ENCODE measurements at regions not wholly inside any gene's neighbourhood (a gene's known extent, or its start where the extent isn't known, plus 50 kb on each side); places are given as distances from the start of the nearest gene placed in this dataset.

DNA sequence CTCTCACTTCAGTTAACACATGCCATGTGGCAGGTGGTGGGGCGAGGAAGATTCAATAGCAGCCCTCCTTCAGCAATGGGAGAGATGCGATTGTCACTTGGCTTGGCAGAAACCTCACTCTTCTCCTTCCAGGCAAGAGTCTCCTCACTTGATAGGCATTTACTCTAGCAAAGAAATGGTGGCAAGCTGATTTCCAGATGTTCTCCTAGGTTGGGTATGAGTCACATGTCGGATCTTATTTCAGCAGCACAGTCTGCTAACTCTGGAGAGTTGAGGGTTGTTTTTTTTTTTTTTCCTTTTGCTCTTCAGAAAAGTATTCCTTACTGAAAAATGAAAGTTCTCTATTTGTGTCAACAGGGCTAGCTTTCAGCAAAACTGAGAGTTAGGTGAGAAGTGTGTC, 119.5 kb upstream of the CHRDL1 start:
- TF ChIP-seq CTCF (IDR thresholded peaks at IDR 0.05): no peak
- no peak for TF ChIP-seq POLR2A (IDR thresholded peaks at IDR 0.05)
